Stomach (tissue), 4 donors: ENCODE measurements at regions not wholly inside any gene's neighbourhood (a gene's known extent, or its start where the extent isn't known, plus 50 kb on each side); places are given as distances from the start of the nearest gene placed in this dataset.

Experiments used
- CTCF ChIP-seq, 7 experiments: fragments of 450-650 bp in 4 of 7; fragments of 200-600 bp in 3 of 7; sonication (generic) in 3 of 7; IDR thresholded peaks; one replicate each; pipeline ENCODE4 v1.5.1; 2016 to 2019; ENCODE audit warnings: antibody characterized with exemption in 7 of 7, control low read depth in 2 of 7, mild to moderate bottlenecking in 1 of 7
- EP300 ChIP-seq: sonication (generic); formaldehyde crosslinking; IDR thresholded peaks from one replicate; pipeline ENCODE4 v1.6.1; 2017; ENCODE audit warnings: antibody characterized with exemption
- POLR2A ChIP-seq, 4 donors: fragments of 450-650 bp; IDR thresholded peaks; one replicate each; pipeline ENCODE4 v1.6.1; 2016; ENCODE audit warnings: antibody characterized with exemption in 4 of 4, control low read depth in 2 of 4, mild to moderate bottlenecking in 1 of 4, moderate library complexity in 1 of 4
- POLR2AphosphoS5 ChIP-seq, 3 donors: sonication (generic); formaldehyde crosslinking; IDR thresholded peaks; one replicate each; pipeline ENCODE4 v1.6.1; 2016; ENCODE audit warnings: antibody characterized with exemption in 3 of 3

DNA sequence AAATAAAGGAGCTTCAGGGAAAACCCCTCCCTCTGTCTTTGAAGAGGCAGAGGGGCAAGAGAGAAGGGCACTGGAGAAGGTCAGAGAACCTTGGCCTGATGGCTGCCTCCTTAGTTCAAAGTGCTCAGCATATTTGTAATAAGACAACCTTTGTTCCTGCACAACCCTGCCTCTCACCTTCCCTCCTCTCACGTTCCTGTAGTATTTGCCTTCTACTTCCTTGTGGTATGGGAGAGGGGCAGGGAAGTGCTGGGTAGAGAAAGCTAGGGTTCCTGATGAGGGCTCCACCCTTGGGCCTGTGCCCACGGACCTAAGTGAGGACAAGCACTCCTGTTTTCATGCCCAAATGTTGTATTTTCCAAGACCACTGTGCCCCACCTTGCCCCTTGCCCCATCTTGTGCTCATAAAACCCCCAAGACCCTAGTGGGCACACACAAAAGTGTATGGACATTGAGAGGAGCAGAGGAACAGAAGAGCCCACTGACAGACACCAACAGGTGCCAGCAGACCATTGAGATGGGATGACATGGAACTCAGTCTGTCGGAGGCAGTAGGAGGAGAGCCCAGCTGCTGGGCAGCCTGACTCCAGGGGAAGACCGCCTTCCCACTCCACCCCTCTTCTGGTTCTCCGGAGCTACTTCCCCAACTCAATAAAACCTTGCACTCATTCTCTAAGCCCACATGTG is 261.5 kb upstream of the CCDC196 start:
- TF ChIP-seq CTCF (IDR thresholded peaks at IDR 0.05), result no peak
- TF ChIP-seq POLR2A (IDR thresholded peaks at IDR 0.05), result no peak
- no peak for TF ChIP-seq POLR2AphosphoS5 (IDR thresholded peaks at IDR 0.05)
- TF ChIP-seq EP300, result no peak
